Epithelial cell of esophagus (primary cell): ENCODE measurements at regions not wholly inside any gene's neighbourhood (a gene's known extent, or its start where the extent isn't known, plus 50 kb on each side); places are given as distances from the start of the nearest gene placed in this dataset.

Source experiments
- DNase-seq: peaks from one replicate; pipeline ENCODE4 v3.0.0; 2010; ENCODE audit warnings: low read depth
- H3K4me3 ChIP-seq: 2 replicates; pipeline ENCODE4 v1.5.1; 2011; ENCODE audit warnings: mild to moderate bottlenecking, low read length, control low read depth
- CTCF ChIP-seq: IDR thresholded peaks from 2 replicates; pipeline ENCODE4 v1.5.1; 2011; ENCODE audit warnings: low read depth, mild to moderate bottlenecking, low read length, control low read depth, inconsistent platforms; ENCODE audit not compliant: insufficient read depth; ENCODE audit errors: missing control alignments

- no peak overlapping the region for H3K4me3 ChIP-seq
- DNase-seq, result no peak
- TF ChIP-seq CTCF, result no peak
These were observed 123.7 kb upstream of the MCHR2 start for GRCh38 chr6:100117680-100118079.

DNA sequence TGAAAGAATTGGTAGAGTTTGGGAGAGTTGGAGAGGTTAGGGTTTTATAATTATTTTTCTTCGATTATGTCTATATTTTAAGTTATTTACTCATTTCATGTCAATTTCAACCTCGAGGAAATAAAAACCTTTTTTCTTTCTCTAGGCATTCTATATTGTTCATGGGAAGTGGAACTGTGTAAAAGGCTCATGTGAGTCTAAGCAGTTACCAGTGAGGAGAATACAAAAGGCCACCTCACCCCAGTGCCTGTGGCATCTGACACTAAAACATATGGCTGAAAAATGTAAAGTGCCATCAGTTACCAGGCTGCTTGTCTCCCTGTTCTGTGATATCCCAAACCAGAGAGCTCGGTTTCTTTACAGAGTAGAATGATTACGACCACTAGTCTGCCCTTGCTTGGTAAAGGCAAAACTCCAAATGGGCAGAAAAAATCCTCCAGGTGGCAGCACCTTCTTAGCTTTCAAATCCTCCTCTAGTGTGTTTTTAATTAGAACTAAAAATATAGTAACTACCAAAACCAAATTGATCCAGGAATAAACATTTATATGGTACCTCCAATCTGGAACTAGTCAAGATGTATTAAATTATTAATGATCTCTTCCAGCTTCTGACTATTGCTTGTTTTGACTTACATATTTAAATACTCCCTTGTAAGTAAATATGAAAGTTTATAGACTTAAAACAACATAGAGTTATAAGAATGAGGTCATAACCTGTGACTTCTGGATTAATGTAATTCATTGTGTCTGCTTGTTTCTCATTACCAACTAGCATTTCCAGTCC, 122.6 kb upstream of the MCHR2 start:
- H3K4me3 ChIP-seq, result no peak overlapping the region
- peak; percentile 74 for DNase-seq
- TF ChIP-seq CTCF, result peak; percentile 74

DNA sequence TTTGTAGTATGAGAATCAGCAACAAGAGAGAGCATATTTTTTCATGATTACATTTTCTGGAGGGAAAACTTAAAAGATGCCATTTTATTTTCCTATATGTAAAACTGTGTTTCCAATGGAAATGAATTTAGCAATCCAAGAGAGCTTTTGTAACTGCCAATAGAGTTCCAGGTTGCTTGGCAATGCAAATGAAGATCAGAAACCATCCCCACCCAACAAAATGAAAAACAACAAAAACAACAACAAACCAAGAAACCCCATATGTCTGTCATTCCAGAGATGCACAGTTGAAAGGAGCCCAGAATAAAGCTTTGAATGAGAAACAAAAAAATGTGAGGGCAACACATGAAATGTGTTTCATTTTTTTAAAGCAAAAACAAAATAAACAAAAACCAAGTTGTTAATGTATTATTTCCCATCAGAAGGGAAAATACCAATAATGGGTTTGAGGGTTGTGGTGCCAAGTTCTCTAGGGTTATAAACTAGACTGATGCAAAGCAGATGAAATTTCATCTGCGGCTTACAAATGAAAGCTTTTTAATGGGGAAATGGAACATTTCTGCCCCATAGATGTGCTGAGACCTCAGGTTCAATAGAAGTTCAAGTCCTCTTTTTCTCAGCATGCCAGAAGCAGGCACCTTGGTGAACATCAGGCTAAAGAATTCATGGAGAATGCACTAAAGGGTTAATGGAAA, 121.5 kb upstream of the MCHR2 start:
- no peak for DNase-seq
- no peak overlapping the region for H3K4me3 ChIP-seq
- TF ChIP-seq CTCF, result no peak

GRCh38 chr6:100112855-100113508, 119.0 kb upstream of the MCHR2 start:
- DNase-seq, result no peak
- no peak for TF ChIP-seq CTCF
- no peak overlapping the region for H3K4me3 ChIP-seq

GRCh38 chr6:100105919-100106529, 112.0 kb upstream of the MCHR2 start:
- H3K4me3 ChIP-seq, result no peak overlapping the region
- peak; percentile 7 for DNase-seq
- no peak for TF ChIP-seq CTCF

DNA sequence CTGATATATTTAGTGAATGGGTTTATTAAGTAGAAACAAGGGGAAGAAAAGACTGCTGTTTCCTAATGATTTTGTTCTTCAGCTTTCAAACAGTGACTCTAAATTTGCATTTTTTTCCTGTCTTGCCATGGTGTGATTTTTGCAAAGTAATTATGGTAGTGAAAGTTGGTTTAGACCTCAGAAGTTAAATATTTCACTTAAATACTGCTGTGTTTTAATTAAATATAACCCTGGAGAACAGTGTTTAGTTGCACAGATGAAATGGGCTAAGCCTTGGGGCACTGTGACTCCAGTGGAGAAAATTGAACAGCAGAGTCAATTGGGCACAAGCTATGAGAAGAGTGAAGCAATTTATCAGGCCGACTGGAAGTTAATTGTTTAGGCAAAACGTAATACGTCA, 111.1 kb upstream of the MCHR2 start:
- no peak for DNase-seq
- H3K4me3 ChIP-seq, result no peak overlapping the region
- TF ChIP-seq CTCF, result no peak
